ENCODE measurements at regions not wholly inside any gene's neighbourhood (a gene's known extent, or its start where the extent isn't known, plus 50 kb on each side); places are given as distances from the start of the nearest gene placed in this dataset.

DNA sequence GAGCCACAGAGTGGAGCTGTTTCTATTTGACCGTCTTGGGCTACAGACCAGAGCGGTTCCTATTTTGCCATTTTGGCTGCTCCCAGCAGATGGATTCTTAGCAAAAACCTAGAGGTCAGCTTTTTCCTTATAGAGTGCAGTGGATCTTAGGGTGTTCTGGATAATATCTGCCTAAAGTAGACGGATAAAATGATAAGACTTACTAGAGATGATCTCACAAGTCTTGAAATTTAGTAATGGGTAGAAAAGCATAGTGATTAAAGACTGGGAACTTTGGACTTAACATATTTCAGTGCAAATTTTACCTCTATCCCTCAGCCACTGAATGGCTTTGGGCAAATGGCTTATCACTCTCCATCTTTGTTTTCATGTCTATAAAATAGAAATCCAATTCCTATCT, 439.8 kb downstream of the ADGRL2 start:
- Histone ChIP-seq H3K4me1 (ENCODE audit: control insufficient read depth, insufficient read depth, low read length) (no peaks in the 10 kb centered on the region), H4K20me1 (ENCODE audit: control insufficient read depth, insufficient read depth) (no peaks in the 10 kb centered on the region), H3K27ac (ENCODE audit: control insufficient read depth, insufficient read depth) (no peak overlapping the region), H3K27me3 (replicated peaks in 1 of 2; ENCODE audit: control insufficient read depth in 2 of 2, insufficient read depth in 2 of 2, low read length in 1 of 2) (no peaks in the 10 kb centered on the region), H2AFZ (ENCODE audit: control insufficient read depth, low read depth, low read length) (no peak overlapping the region), H3K9me3 (replicated peaks; ENCODE audit: control insufficient read depth, insufficient read depth, low read length) (no peaks in the 10 kb centered on the region; the same call in 2 of the 3 replicates), H3K9ac (ENCODE audit: control insufficient read depth, insufficient read depth, low read length) (no peak overlapping the region), H3K4me2 (ENCODE audit: control insufficient read depth, insufficient read depth) (no peak overlapping the region), H3K79me2 (ENCODE audit: control insufficient read depth, insufficient read depth, low read length) (no peaks in the 10 kb centered on the region), H3K4me3 (no peak overlapping the region), H3K36me3 (ENCODE audit: control insufficient read depth in 2 of 2, insufficient read depth in 2 of 2, low read length in 1 of 2) (no peaks in the 10 kb centered on the region)
- CTCF ChIA-PET = interaction anchor here (1.4 kb wide), 1 partner anchor 11 kb away, joined by 4 read pairs; no protein-coding TSS in a partner anchor
- TF ChIP-seq NFXL1 (IDR thresholded peaks at IDR 0.05; ENCODE audit: borderline replicate concordance) = no peak
- no peak for TF ChIP-seq ZNF687 (IDR thresholded peaks at IDR 0.05)
- TF ChIP-seq RCOR1 (conservative IDR thresholded peaks at IDR 0.05; ENCODE audit: low read depth, low read length) = no peak
- no peak for TF ChIP-seq E4F1 (IDR thresholded peaks at IDR 0.05; ENCODE audit: borderline replicate concordance, partially characterized antibody)
- no peak for TF ChIP-seq CHD2 (IDR thresholded peaks at IDR 0.05; ENCODE audit: borderline replicate concordance, low read depth, low read length)
- no peak for TF ChIP-seq BACH1 (IDR thresholded peaks at IDR 0.05; ENCODE audit: borderline replicate concordance)
- RAD21 ChIA-PET (ENCODE audit: unreplicated experiment) = interaction anchor here (0.9 kb wide), 1 partner anchor 12 kb away, joined by 3 read pairs; no protein-coding TSS in a partner anchor
- ATAC-seq (no peak), FAIRE-seq (no peak), DNase-seq (ENCODE audit: low read depth, low spot score) (no peak)
- POLR2A ChIA-PET = no interaction called here
- intact Hi-C loops (cut with micrococcal nuclease; ENCODE audit: unreplicated experiment) = no loop called here
- in situ Hi-C loops (cut with MboI) = no loop called here
- 36% methylated on average over 3 of the region's 3 CpGs for WGBS (ENCODE audit: insufficient coverage, insufficient replicate concordance, low lambda C conversion rate, missing lambda C conversion rate)
- SMC1A ChIA-PET (ENCODE audit: uncharacterized antibody, unreplicated experiment) = interaction anchor here (1.3 to 2.3 kb wide), 4 partner anchors 25 to 150 kb away, joined by 3 to 6 read pairs (median 4); no protein-coding TSS in a partner anchor
- no TSS peak for BruUV-seq (replicated peaks)
